HG02973 (cell line): ENCODE measurements at regions not wholly inside any gene's neighbourhood (a gene's known extent, or its start where the extent isn't known, plus 50 kb on each side); places are given as distances from the start of the nearest gene placed in this dataset.

Experiments
- ATAC-seq: cut with Tn5 transposase; IDR thresholded peaks from one replicate; pipeline ENCODE4 v1.9.1; 2021; ENCODE audit warnings: moderate library complexity; ENCODE audit not compliant: unreplicated experiment

DNA sequence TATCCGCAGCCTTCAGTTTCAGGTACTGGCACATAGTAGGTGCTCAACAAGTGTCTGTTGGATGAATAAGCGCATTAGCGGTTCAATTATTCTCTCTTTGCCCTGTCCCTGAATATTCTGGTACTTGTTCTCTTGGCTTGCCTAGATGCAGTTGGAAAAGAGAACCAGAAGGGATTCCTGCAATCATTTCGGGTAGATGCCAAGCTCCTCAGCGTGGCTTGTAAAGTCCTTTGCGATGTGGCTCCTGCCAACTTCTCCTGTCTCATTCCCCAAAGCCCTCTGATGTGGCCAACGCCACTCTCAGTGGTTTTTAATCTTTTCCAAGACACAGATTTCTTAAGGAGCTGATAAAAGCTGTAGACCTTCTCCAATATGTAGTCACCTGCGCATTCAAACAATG, 230.3 kb downstream of the SUDS3 start:
- no peak for ATAC-seq

DNA sequence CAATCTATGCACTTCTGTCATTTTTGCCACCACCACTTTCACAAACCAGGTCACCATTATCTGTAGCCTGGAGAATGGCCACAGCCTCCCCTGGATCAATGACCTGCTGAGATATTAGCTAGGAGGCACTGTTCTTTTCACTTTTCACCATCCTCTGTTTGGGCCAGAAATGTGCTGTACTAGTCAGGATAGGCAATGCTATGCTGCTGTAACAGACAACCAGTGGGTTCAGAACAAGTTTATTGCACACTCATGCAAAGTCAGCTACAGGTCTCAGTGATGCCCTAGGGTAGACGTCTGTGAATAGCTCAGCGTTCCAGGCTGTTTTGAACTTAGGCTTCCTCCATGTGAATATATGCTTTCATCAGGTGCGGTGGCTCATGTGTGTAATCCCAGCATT, 231.5 kb downstream of the SUDS3 start:
- no peak for ATAC-seq

DNA sequence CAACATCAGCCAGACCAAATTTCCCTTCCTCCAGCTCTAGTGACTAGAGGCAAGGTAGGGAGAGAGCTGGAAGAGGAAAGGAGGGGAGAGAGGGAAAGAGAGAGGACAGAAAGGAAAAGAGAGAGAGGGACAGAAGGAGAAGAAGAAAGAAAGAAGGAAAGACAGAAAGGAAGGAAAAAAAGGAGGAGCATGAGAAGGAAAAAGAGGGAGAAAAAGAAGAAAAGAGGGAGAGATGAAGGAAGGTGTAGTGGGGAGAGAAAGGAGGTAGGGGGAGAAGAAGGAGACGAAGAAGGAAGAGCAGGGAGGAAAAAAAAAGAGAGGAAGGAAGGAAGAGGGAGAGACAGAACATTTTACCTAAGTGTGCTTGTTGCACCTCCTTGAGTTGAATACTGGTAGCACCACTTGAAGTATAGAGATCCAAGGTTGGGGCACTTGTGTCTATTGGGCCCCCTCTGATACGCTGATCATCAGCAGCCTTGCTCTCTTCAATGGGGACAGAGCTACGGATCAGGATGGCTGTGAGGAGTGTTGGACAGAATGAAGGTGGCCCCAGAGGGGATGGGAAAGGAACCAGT, 232.5 kb downstream of the SUDS3 start:
- ATAC-seq: no peak

DNA sequence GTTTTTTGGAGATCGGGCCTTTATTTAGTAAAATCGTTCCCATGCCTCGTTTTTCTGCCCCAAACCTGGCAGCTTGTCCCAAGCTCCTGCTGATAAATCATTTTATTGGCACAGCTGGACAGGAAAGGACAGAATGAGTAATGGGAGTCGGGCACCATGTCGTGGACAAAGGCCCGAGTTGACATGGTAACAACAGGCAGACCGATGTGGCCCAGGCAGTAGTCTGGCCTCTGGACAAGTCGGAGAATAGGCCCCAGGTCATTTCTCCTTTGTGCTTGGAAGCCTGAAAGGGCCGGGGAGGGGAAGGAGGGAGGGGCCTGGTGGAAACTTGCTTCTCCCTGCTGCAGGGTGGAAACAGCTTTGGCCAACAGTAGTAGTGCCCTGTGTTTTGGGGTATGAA, 234.9 kb downstream of the SUDS3 start:
- ATAC-seq: no peak

DNA sequence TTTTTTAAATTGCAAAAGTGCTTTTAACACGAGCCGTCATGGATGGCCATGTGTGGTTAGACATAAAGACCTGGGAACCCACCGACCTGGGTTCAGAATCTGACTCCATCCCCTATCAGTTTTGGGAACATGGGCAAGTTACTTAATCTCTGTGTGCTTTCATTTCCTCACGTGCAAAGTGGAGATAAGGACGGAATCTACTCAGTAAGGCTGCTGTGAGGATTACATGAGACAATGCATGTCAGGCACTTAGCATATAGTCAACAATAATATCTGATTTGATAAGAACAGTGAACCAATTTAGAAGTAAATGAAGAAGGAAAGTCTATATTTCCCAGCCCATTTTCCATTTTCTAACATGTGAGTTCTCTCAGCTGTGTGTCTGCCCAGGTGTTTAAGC, 235.4 kb downstream of the SUDS3 start:
- ATAC-seq: no peak

DNA sequence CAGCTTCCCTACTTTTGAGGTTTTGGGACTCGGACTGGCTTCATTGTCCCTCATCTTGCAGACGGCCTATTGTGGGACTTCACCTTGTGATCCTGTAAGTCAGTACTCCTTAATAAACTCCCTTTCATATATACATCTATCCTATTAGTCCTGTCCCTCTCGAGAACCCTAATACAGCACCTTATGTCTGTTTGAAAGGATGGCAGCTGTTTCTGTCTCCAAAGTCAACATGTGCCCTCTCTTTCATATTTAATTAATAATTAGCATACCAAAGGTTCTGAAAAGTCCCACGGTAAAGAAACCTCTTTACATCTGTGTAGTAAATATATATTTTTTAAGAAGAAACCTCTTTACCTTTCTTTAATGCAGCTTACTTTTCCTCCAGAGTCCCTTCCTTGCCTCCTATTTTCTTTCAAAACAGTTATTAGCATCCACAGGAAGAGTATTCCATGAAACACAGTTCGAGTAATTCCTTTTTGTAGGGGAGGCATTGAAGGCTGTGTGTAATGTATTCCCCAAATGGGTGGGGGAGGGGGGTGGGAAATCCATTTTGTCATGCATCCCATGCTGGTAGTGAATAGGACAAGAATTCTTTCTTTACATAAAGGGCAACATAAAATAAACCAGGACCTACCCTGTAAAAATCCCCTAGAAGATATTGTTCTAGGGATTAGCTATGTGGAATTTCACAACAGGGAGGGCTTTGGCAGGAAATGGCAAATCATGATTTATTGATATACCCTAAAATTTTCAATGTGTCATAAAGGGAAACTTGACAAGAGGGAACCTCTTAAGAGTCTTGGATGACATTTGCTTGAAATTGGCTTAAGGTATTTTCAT, 241.5 kb downstream of the SUDS3 start:
- no peak for ATAC-seq

DNA sequence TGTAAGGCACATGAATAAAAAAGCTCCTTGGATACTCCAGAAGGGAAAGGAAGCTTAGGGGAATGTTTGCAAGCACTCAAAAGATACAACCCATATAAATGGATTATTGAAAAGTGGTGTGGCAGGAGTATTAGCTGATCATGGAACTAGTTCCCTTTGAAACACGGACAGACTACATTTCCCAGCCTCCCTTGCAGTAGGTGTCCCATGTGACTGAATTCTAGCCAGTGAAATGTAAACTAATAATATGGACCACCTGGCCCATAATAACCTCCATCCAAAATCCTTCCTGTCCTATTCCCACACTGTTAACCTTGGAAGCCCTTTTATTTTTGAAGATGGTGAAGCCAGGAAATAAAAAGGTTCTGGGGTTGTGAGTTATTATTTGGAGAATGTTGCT, 242.3 kb downstream of the SUDS3 start:
- ATAC-seq: no peak

DNA sequence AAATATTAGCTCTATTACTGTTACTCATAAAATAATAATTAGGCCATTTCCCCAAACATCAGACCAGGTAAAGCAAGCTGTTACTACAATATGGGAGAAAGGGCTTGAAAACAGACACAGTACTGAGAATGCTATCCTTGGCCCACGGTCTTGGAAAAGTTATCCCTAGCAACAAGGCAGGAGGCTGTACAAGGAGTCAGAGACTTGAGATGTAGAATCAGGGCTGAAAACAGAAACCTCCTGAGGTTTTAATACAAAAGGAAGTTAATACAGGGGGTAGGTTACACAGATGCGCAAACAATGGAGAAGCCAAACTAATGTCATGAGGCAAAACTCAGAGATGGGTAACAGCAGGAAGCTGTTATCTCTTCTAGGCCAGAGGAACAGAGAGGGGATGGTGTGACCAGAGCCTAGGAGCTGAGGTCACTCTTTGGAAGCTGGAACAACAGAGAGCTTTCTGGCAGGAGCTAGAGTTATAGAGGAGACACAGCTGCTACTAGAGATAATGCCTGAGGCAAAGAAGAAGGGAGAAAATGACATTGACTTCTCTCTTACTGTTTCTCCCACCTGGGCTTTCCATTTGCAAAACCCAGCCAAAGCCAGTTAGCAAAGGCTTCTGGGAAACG, 248.8 kb downstream of the SUDS3 start:
- ATAC-seq: no peak

DNA sequence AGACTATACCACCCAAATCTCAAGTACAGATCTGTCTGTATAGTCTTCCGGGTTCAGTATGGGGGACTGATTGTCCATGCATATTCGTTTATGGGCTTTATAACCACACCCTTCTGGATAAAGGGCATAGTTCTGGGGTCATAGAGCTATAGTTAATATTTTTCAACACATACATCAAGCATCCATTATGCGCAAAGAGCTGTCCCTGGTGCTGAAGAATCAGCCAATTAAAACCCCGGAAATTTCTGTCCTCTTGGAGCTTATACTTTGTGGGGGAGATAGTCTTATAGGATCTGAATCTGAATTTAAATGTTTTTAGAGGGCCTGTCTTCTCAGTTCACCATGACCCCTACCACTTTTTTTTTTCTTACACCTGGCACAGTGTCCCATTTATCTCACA, 256.7 kb downstream of the SUDS3 start:
- ATAC-seq: no peak

DNA sequence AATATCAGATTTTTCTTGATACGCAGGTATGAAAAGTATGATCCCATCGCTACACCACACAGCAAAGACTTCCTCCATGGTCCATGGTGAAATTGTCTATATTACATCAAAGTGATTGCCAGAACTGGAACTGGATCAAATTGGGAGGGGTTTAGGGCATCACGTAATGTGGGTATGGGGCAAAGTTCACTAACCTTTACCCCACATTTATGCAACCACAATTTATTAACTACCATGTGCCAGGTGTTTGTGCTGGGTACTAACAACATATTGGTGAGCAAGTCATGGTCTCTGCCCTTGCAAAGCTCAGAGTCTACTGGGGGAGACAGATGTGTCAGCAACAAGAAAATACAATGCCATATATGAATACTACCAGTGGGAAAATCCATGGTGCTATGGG, 258.9 kb downstream of the SUDS3 start:
- no peak for ATAC-seq

DNA sequence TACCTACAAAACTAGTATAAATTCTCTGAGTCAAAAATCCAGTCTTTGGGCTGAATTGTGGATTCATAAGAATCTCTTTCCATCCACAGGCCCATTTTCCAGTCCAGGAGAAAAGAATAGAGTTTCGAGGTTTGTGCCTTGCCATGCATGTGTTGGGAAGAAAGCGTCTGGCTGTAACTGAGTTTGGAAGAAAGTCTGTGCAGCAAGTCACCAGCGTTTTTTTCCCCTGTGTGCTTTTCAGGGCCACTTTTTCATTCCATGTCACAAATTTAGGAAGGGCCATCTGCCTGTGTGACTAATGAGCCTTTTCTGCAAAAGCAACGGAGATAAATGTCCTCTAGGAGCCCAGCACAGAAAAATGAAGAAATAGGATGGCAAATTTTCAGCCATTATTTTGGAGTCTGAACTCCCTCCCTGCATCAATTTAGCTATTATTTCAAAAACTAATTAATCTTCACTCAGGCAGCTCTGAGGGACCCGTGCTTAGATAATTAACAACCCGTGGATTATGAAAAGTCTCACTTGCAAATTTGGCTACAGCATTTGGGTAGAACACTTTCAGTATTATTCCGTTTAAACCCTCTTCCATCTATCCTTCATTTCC, 261.5 kb downstream of the SUDS3 start:
- no peak for ATAC-seq

DNA sequence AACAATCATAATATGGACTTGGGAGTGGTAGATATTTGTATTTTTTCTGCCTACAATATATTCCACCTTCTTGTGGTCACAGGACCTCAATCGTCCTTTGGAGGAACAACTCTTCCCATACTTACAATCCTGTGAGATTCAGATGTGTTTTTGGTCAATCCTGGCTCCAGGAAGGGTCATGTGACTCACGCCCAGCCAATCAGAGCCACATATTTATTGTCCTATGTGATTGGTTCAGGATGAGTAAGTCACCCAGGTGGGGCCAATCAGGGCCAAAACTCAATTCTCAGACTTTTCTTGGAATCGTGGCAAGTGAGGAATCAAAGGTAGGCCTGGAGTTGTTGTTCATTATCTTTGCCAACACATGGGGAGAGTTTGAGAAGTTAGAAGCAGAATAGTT, 264.9 kb downstream of the SUDS3 start:
- ATAC-seq: no peak

DNA sequence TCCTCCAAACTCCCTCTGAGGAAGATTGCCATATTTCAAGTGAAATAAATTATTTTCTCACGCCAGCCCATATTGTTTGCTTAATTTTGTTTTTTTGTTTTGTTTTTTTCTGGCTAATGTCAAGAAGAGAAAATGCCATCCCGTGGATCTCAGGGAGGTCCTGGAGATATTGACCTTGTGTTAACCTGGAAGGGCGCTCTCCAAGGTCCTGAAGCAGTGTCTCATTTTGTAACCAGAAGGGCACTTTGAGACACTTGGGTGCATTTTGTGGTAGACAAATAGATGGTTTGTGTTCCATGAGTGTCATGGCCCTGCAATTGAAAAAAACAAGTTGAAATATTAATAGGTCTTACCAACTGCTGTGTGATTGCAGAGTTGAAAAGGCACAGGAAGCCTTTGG, 268.9 kb downstream of the SUDS3 start:
- ATAC-seq: no peak

DNA sequence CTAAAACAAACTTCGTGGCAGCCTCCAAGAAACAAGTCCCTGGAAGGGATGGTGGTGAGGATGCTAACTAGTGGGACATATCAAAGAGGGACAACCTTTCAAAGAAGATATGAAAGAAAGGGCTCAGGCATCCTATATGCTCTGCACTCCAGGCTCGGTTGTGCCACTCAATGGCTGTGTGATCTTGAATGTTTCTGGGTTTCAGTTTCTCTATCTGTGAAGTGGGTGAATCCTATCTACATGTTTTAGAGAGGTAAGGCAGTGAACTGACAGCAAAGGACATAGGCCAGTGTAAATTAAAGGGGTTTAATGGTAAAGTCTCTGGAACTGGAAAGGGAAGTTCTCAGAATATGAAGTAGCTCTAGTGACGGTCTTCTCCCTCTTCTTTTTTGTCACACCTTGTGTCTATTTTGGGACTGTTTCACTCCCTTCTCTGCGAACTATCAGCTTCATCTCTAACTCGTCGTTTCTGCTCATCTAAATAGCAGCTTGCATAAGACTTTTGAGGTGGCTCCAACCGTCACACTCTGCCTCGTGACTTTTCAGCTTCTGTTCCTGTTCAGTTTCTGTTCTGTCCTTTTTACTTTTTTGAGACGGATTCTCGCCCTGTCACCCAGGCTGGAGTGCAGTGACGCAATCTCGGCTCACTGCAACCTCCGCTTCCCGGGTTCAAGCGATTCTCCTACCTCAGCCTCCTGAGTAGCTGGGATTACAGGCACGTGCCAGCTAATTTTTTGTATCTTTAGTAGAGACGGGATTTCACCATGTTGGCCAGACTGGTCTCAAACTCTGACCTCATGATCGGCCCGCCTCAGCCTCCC, 273.6 kb downstream of the SUDS3 start:
- no peak for ATAC-seq

DNA sequence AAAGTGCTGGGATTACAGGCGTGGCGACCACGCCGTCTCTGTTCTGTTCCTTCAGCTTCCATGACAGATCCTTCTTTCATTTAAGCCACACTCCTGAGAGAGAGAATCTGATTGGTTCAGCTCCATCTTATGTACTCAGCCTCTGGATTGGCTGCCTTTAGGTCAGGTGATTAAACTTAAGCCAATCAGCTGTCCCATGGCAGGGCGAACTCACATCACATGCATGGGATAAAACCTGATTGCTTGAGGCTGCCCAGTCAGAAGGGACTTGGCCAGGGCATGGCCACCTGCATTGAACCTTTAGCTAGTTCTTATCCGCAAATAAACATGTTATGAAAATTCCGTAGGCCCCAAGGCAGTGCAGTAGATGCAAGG, 274.2 kb downstream of the SUDS3 start:
- no peak for ATAC-seq

DNA sequence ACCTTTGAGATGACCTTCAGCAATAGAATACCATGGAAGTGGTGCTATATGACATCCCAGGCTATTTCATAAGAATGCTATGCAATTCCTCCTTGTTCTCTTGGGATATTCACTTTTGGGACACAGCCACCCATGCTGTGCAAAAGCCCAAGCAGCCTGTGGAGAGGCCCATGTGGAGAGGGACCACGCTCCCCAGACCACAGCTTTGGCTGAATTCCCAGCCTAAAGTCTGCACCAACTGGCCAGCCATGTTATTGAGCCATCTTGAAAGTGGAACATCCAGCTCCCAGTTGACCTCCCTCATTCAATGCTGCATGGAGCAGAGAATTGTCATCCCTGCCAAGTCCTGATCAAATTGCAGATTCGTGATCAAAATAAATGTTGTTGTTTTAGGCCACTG, 275.1 kb downstream of the SUDS3 start:
- ATAC-seq: no peak

DNA sequence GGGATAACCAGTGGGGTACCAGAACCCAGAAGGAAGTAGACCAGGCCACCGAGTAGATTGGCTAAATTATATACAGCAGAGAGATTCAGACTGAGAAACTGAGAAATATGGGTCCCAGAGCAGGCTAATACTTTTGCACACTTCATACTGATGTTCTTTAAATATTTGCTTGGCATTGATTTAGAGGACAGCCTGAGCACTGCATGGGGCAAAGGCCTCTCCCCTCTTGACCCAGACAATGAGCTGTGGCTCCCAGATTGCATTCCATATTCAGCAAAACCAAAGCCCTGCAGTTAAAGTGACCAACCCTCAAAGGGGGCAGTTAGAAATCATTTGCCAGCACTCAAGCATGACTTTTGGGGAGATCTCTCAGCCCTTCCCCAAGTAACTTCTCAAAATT, 279.2 kb downstream of the SUDS3 start:
- no peak for ATAC-seq

DNA sequence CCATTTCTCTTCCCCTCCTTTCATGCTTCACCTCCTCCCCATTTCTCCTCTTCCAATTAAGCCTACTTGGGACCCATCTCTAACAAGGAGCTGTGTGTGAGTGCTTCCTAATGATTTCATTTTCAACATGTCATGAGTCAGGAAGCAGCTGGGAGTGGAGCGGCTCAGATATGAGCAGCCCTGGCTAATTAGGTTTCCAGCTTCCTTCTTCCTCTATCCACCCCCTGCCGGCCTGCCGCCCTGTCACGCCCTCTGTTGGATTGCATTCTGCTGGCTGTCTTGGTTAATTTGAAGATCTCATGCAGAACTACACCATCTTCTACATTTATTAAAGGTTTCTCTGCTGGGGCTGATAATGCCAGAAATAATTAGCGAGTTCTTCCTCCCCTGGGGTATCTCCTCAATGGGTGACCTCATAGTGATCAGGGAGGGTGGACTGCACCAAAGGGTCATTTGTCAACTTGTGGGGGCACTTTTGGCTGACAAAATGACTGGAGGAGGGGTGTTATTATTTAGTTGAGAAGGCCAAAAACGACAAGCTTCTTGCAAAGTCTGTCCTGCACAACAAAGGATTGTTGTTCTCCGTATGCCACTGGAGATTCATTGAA, 300.9 kb upstream of the SRRM4 start:
- no peak for ATAC-seq

DNA sequence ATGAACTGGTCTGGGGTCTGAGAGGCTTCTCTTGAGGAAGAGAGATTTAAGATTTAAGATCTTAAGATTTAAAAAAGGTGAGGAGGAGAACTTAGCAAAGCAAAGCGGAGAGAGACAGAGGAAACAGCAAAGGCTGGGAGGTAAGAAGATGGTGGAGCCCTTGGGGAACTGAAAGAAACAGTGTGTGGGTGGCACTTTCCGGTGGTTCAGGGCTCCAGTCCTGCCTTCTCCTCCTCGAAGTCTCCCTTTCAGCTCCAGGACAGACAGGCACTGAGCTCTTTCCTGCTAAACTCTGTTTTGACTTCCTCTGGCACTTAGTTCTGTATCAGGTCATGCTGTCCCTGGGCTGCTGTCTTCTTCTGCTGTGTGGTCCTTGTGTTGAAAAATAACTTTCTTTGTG, 298.7 kb upstream of the SRRM4 start:
- peak; percentile 53 for ATAC-seq

DNA sequence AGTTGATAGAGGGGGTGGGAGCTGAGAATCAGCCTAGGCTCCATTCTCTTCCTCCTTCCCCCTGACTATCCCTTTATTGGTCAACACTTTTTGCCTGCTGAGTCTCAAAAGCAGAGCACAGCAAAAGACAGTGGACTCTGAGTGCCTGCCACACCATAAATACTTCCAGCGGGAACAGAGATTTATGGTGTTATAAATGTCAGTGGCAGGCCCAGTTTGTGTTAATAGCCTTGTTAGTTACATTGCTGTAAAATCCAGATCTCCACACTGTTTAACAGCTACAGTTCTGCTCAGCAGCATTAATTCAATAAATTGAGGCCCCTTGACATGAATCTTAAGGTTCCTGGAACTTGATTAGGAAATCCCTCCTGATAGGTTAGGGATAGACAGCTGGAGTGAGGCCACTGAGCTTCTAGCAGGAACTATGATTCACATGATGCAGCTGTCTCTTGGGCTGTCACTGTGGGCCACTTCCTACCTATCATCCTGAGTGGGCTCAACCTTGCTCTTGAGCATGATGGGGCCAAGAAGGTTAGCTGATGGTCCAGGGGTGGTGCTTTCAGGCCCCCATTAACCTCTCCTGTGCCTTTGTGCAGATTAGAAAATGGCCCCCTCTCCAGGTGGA, 295.2 kb upstream of the SRRM4 start:
- no peak for ATAC-seq
